Vagina (tissue), 2 donors: ENCODE measurements at regions not wholly inside any gene's neighbourhood (a gene's known extent, or its start where the extent isn't known, plus 50 kb on each side); places are given as distances from the start of the nearest gene placed in this dataset.

Experiments
- POLR2AphosphoS5 ChIP-seq, 2 donors: sonication (generic); formaldehyde crosslinking; IDR thresholded peaks; one replicate each; pipeline ENCODE4 v1.9.0; 2017; ENCODE audit warnings: antibody characterized with exemption in 2 of 2, mild to moderate bottlenecking in 2 of 2, low read depth in 1 of 2; ENCODE audit not compliant: insufficient read depth in 1 of 2
- TF ChIP-seq, protein P1 (sequence below), 3 experiments: fragments of 450-650 bp in 2 of 3; fragments of 200-600 bp in 1 of 3; sonication (generic) in 1 of 3; IDR thresholded peaks; one replicate each; pipeline ENCODE4 v1.5.1; 2017 to 2019; ENCODE audit warnings: antibody characterized with exemption in 3 of 3, mild to moderate bottlenecking in 2 of 3, moderate library complexity in 2 of 3

DNA sequence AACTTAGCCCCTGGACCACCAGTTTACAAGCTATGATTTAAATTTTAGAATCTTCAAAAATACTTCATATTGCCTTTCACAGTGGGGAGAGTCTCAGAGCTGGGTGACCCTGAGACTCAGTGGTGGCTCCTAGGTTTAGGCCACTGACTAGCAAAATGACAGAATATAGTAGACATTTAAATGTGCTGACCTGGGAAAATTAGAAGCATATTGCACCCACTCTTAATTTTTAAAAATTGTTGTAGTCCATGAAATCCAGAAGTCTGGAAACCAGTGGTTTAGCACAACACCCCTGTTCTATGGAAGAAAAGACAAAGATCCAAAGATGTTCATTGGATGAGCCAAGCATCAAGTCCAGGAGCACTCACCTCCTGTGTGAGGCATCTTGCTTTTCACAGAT is 75.0 kb upstream of the PAPPA start:
- TF ChIP-seq, protein P1, sequence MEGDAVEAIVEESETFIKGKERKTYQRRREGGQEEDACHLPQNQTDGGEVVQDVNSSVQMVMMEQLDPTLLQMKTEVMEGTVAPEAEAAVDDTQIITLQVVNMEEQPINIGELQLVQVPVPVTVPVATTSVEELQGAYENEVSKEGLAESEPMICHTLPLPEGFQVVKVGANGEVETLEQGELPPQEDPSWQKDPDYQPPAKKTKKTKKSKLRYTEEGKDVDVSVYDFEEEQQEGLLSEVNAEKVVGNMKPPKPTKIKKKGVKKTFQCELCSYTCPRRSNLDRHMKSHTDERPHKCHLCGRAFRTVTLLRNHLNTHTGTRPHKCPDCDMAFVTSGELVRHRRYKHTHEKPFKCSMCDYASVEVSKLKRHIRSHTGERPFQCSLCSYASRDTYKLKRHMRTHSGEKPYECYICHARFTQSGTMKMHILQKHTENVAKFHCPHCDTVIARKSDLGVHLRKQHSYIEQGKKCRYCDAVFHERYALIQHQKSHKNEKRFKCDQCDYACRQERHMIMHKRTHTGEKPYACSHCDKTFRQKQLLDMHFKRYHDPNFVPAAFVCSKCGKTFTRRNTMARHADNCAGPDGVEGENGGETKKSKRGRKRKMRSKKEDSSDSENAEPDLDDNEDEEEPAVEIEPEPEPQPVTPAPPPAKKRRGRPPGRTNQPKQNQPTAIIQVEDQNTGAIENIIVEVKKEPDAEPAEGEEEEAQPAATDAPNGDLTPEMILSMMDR (IDR thresholded peaks at IDR 0.05), result no peak
- no peak for TF ChIP-seq POLR2AphosphoS5 (IDR thresholded peaks at IDR 0.05; ENCODE audit: insufficient read depth in 1 of 2, low read depth in 1 of 2)
